WI38 (cell line): ENCODE measurements at regions not wholly inside any gene's neighbourhood (a gene's known extent, or its start where the extent isn't known, plus 50 kb on each side); places are given as distances from the start of the nearest gene placed in this dataset.

ENCODE experiments used
- H3K4me3 ChIP-seq: 2 replicates; pipeline ENCODE4 v1.5.1; 2011; ENCODE audit warnings: low read depth, mild to moderate bottlenecking, control low read depth, low read length
- CTCF ChIP-seq: IDR thresholded peaks from 2 replicates; pipeline ENCODE4 v1.5.1; 2012; ENCODE audit warnings: low read depth, mild to moderate bottlenecking, control low read depth, low read length

DNA sequence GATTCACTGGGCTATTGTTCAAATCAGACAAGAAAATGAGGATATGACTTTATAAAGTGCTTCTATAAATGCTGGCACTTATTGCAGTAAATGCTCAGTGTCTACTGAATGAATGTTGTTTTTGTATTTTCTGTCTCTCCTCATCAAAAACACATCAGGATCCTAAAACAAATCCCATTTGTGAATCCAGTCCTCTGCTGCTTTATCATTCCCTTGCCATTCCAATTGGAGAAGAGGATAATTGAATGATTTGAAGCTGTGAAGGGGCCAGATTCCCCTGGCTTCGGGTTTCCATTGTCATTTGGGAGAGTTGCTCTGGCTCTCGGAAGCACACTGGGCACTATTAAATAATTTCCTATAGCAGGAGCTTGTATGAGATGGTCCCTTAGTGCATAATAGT lies 666.8 kb downstream of the ACTL7B start:
- no peak for TF ChIP-seq CTCF
- no peak overlapping the region for H3K4me3 ChIP-seq

DNA sequence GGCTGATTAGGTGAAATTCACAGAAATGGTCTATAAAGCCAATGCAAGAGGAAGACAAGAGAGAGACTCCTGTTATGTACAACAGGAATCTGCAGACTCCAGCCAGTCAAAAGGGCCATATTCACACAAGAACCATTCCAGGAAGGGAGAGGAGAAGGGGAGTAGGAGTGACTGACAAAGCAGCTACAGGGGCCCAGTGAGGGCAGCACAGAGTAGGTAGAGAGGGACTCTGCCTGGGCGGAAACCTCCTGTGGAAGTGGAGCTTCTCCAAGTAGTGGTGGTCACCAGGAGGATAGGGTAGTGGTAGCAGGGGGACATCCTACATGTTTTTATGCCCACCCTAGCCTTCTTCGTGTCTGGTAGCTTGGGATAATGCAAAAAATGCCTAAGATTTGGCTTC lies 667.3 kb downstream of the ACTL7B start:
- no peak for TF ChIP-seq CTCF

DNA sequence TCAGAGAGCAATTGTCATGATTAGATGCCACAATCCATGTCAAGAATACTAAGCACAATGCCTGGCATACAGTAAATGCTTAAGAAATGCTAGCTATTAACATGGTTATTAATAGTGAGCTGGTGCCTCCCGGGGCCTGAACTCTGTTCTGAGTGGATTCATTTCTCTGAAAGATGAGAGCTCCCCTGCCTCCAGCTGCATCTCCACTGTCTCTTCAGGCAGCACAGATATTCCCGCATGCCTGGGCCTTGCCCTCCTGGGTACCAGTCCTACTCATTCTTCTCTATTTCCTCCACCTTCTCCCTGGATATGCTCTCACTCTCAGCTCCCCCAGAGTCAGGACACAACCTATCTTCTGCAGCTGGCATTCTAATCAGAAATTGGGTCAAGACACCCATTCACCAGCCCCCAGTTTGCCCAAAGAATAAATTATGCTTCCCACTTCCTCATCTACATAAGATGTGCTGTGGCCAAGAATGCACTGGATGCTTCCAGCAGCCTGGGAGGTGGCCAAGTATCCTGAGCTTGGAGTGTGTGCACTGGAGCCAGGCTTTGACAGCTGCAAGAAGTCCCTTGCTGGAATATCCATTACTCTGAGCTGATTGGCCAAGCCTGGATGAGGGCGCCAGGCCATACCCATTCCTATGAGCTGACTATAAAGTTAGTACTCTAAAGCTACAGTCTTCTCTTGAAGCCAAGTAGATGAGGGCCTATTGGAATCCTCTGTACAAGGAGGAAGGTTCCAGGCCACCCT lies 669.0 kb downstream of the ACTL7B start:
- TF ChIP-seq CTCF, result no peak

More for the DNA sequence above, 667.3 kb downstream of the ACTL7B start:
- H3K4me3 ChIP-seq, result no peak overlapping the region

GRCh38 chr9:108185613-108186012 lies 670.2 kb downstream of the ACTL7B start:
- no peak overlapping the region for H3K4me3 ChIP-seq
- no peak for TF ChIP-seq CTCF

More for the DNA sequence above, 669.0 kb downstream of the ACTL7B start:
- no peak overlapping the region for H3K4me3 ChIP-seq

DNA sequence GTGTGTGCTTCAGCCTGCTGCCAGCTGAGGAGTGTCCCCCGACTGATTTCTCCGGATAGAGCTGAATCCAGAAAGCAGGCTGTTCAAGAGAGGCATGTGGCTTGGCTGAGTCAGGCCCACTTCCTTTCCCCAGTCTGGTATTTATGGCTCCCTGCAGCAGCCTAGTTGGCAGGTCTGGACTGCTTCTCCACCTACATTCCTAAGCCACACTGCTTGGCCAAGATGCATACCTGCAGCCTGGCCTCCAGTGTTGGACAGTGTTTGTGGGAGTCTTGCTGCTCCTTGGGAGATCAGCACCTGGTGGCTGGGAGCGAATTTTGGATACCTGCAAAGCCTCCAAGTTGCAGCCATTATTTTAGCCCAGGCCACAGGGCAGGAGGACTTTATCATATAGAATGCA lies 670.8 kb downstream of the ACTL7B start:
- no peak overlapping the region for H3K4me3 ChIP-seq
- no peak for TF ChIP-seq CTCF

DNA sequence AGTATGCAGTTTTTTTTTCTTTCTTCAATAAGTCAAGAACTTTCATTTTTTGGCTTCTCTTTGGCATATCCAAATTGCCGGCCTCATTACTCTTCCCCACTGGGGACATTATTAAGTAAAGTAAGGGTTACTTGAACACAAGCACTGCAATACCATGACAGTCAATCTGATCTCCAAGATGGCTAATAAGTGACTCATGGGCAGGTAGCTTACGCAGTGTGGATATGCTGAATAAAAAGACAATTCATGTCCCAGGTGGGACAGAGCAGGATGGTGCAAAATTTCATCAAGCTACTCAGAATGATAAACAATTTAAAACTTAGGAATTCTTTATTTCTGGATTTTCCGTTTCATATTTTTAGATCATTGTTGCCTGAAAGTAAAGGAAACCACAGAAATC lies 671.8 kb downstream of the ACTL7B start:
- no peak for TF ChIP-seq CTCF
- H3K4me3 ChIP-seq, result no peak overlapping the region

DNA sequence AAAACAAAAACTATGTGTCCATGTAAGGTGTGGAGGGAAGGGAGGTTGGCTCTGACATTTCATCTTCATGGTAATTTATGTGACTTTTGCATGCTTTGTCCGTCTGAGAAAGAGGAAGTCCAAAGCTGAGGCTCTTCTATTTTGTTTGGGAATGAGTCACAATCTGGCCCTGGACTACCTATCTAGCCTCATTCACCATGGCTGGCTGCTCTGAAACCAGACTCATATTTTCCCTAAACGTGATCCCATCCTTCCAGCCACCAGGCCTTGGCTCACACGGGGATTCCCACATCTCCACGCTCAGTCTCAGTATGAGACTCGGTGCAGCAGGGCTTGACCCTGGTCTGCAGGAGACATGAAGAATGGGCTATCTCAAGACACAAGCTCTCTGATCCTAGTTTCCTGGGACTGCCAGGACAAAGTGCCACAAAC lies 672.8 kb downstream of the ACTL7B start:
- no peak overlapping the region for H3K4me3 ChIP-seq
- no peak for TF ChIP-seq CTCF
